ENCODE measurements at regions not wholly inside any gene's neighbourhood (a gene's known extent, or its start where the extent isn't known, plus 50 kb on each side); places are given as distances from the start of the nearest gene placed in this dataset.

- TF ChIP-seq EZH2 (IDR thresholded peaks at IDR 0.05; ENCODE audit: borderline replicate concordance, low read depth, low read length, severe bottlenecking): no peak
- TF ChIP-seq, protein P1, sequence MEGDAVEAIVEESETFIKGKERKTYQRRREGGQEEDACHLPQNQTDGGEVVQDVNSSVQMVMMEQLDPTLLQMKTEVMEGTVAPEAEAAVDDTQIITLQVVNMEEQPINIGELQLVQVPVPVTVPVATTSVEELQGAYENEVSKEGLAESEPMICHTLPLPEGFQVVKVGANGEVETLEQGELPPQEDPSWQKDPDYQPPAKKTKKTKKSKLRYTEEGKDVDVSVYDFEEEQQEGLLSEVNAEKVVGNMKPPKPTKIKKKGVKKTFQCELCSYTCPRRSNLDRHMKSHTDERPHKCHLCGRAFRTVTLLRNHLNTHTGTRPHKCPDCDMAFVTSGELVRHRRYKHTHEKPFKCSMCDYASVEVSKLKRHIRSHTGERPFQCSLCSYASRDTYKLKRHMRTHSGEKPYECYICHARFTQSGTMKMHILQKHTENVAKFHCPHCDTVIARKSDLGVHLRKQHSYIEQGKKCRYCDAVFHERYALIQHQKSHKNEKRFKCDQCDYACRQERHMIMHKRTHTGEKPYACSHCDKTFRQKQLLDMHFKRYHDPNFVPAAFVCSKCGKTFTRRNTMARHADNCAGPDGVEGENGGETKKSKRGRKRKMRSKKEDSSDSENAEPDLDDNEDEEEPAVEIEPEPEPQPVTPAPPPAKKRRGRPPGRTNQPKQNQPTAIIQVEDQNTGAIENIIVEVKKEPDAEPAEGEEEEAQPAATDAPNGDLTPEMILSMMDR (IDR thresholded peaks at IDR 0.05; ENCODE audit: borderline replicate concordance, extremely low read depth, low read length, poor library complexity, severe bottlenecking): no peak
These were observed 119.6 kb downstream of the MAF start for GRCh38 chr16:79480929-79481328.

Measured in DND-41 (cell line).